SU-DHL-6 (cell line): ENCODE measurements at regions not wholly inside any gene's neighbourhood (a gene's known extent, or its start where the extent isn't known, plus 50 kb on each side); places are given as distances from the start of the nearest gene placed in this dataset.

Source experiments
- H2AFZ ChIP-seq: fragments of 200-600 bp; sonication (generic); 2 replicates; pipeline ENCODE4 v1.6.1; 2014; ENCODE audit warnings: low read depth, mild to moderate bottlenecking, moderate library complexity, mixed read lengths, antibody characterized with exemption, low read length; ENCODE audit not compliant: severe bottlenecking
- H3F3A ChIP-seq: fragments of 200-600 bp; shearing (Covaris generic); 2 replicates; pipeline ENCODE4 v1.6.0; 2016; ENCODE audit warnings: antibody characterized with exemption, mild to moderate bottlenecking; ENCODE audit not compliant: insufficient read depth
- H3K27ac ChIP-seq: fragments of 200-600 bp; sonication (generic); 2 replicates; pipeline ENCODE4 v1.5.1; 2016; ENCODE audit warnings: low read depth, mild to moderate bottlenecking, low read length, moderate library complexity, mixed read lengths
- H3K27me3 ChIP-seq: fragments of 200-600 bp; sonication (generic), shearing (Covaris generic); 2 replicates; pipeline ENCODE4 v1.6.0; 2014; ENCODE audit warnings: mild to moderate bottlenecking, low read length
- H3K36me3 ChIP-seq: fragments of 200-600 bp; sonication (generic); 2 replicates; pipeline ENCODE4 v1.6.1; 2014; ENCODE audit warnings: mild to moderate bottlenecking, low read length, mixed read lengths
- H3K4me2 ChIP-seq: fragments of 300-600, 200-600 bp; shearing (Covaris generic), sonication (generic); 2 replicates; pipeline ENCODE4 v1.6.0; 2014; ENCODE audit warnings: low read length, low read depth, mild to moderate bottlenecking; ENCODE audit not compliant: poor library complexity, severe bottlenecking
- H3K4me3 ChIP-seq: fragments of 200-600 bp; sonication (generic); 2 replicates; pipeline ENCODE4 v1.5.1; 2014; ENCODE audit warnings: antibody characterized with exemption, low read length, mild to moderate bottlenecking, mixed read lengths; ENCODE audit not compliant: insufficient read depth, poor library complexity, severe bottlenecking
- H3K79me2 ChIP-seq: fragments of 200-600 bp; sonication (generic); 2 replicates; pipeline ENCODE4 v1.6.1; 2014; ENCODE audit warnings: mild to moderate bottlenecking, low read length, moderate library complexity; ENCODE audit not compliant: insufficient read depth
- H3K9ac ChIP-seq: fragments of 200-600 bp; sonication (generic); 2 replicates; pipeline ENCODE4 v1.7.0; 2014; ENCODE audit warnings: mild to moderate bottlenecking, low read length
- H3K9me2 ChIP-seq: fragments of 200-600 bp; sonication (generic); replicated peaks from 2 replicates; pipeline ENCODE4 v1.6.1; 2014; ENCODE audit warnings: low read length; ENCODE audit not compliant: insufficient read depth
- H3K9me3 ChIP-seq: fragments of 200-600 bp; sonication (generic); 2 replicates; pipeline ENCODE4 v1.6.1; 2014; ENCODE audit warnings: low read length, mixed read lengths; ENCODE audit not compliant: insufficient read depth
- H4K20me1 ChIP-seq: fragments of 200-600 bp; sonication (generic); 2 replicates; pipeline ENCODE4 v1.6.1; 2014; ENCODE audit warnings: low read depth, mild to moderate bottlenecking, antibody characterized with exemption, low read length, moderate library complexity, mixed read lengths
- EZH2phosphoT487 ChIP-seq: fragments of 200-600 bp; sonication (generic), shearing (Covaris generic); conservative IDR thresholded peaks from 2 replicates; pipeline ENCODE4 v1.6.1; 2018; ENCODE audit warnings: mild to moderate bottlenecking, antibody characterized with exemption, low read length, moderate library complexity, mixed read lengths
- TF ChIP-seq, protein P1 (sequence below): fragments of 200-600 bp; sonication (generic); IDR thresholded peaks from one replicate; pipeline ENCODE4 v1.5.1; 2017; ENCODE audit warnings: antibody characterized with exemption, mild to moderate bottlenecking, low read length, moderate library complexity; ENCODE audit not compliant: insufficient read depth, poor library complexity, severe bottlenecking

DNA sequence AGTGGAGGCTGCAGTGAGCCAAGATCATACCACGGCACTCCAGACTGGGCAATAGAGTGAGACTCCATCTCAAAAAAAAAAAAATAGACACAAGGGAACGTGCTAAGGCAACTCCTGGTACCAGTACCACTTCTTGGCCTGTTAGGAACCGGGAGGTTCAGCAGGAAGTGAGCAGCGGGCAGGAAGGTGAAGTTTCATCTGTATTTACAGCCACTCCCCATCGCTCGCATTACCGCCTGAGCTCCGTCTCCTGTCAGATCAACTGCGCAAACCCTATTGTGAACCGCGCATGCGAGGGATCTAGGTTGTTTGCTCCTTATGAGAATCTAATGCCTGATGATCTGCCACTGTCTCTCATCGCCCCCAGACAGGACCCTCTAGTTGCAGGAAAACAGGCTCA is 69.9 kb upstream of the FOXK1 start:
- Histone ChIP-seq H2AFZ (no peak overlapping the region), H3K79me2 (no peaks in the 10 kb centered on the region), H3K36me3 (no peaks in the 10 kb centered on the region), H3F3A (no peaks in the 10 kb centered on the region), H3K9ac (no peak overlapping the region), H3K27me3 (no peaks in the 10 kb centered on the region), H3K27ac (no peak overlapping the region), H3K4me3 (no peak overlapping the region), H4K20me1 (no peaks in the 10 kb centered on the region), H3K9me2 (no peaks in the 10 kb centered on the region), H3K4me2 (no peak overlapping the region), H3K9me3 (no peaks in the 10 kb centered on the region)
- TF ChIP-seq, protein P1, sequence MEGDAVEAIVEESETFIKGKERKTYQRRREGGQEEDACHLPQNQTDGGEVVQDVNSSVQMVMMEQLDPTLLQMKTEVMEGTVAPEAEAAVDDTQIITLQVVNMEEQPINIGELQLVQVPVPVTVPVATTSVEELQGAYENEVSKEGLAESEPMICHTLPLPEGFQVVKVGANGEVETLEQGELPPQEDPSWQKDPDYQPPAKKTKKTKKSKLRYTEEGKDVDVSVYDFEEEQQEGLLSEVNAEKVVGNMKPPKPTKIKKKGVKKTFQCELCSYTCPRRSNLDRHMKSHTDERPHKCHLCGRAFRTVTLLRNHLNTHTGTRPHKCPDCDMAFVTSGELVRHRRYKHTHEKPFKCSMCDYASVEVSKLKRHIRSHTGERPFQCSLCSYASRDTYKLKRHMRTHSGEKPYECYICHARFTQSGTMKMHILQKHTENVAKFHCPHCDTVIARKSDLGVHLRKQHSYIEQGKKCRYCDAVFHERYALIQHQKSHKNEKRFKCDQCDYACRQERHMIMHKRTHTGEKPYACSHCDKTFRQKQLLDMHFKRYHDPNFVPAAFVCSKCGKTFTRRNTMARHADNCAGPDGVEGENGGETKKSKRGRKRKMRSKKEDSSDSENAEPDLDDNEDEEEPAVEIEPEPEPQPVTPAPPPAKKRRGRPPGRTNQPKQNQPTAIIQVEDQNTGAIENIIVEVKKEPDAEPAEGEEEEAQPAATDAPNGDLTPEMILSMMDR: no peak
- TF ChIP-seq EZH2phosphoT487: no peak

DNA sequence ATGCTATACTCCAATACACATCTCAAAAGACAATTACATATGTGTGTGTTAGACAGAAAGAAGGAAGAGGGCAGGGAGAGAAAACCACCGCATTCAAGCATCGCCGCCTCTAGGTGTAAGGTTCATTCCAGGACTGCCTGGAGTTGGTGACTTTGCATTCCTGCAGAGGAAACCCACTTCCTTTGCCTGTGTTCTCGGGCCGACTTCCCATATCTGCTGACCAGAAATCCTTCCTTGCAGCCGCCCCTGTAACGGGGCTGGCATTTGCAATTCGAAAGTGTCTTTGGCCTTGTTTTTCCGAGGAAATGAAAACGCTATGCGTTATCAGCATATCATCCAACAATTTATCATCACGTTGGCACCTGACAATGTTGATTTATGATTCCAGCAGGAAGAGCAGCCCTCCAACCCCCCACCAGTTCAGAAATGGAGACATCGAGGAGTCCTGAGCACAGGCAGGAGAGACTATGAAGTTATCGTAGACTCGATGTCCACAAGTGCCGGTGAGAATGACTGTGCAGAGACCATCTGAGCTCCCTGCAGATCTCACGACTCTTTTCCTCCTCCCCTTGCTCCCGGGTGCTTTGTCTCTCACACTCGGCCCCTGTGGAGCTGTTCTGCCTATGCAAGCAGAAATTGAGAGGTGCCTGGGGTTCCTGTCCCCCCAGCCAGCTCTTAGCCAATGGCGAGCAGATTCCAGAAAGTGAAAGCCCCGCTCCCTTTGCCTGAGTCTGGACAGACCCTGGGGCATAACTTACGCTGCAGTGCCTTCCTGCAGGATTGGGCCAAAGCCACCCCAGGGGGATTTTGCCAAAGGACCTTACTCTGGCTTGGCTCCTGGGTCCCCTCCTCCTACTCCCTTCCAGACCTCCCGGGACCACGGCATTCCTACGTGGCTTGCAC is 68.9 kb upstream of the FOXK1 start:
- TF ChIP-seq, protein P1: no peak
- TF ChIP-seq EZH2phosphoT487: no peak
- Histone ChIP-seq H3K79me2 (no peaks in the 10 kb centered on the region), H3K4me3 (no peak overlapping the region), H3K27me3 (no peaks in the 10 kb centered on the region), H3K9ac (no peak overlapping the region), H2AFZ (no peak overlapping the region), H3K27ac (no peak overlapping the region), H3K9me3 (no peaks in the 10 kb centered on the region), H3K36me3 (no peaks in the 10 kb centered on the region), H3K9me2 (no peaks in the 10 kb centered on the region), H3K4me2 (no peak overlapping the region), H4K20me1 (no peaks in the 10 kb centered on the region), H3F3A (no peaks in the 10 kb centered on the region)

DNA sequence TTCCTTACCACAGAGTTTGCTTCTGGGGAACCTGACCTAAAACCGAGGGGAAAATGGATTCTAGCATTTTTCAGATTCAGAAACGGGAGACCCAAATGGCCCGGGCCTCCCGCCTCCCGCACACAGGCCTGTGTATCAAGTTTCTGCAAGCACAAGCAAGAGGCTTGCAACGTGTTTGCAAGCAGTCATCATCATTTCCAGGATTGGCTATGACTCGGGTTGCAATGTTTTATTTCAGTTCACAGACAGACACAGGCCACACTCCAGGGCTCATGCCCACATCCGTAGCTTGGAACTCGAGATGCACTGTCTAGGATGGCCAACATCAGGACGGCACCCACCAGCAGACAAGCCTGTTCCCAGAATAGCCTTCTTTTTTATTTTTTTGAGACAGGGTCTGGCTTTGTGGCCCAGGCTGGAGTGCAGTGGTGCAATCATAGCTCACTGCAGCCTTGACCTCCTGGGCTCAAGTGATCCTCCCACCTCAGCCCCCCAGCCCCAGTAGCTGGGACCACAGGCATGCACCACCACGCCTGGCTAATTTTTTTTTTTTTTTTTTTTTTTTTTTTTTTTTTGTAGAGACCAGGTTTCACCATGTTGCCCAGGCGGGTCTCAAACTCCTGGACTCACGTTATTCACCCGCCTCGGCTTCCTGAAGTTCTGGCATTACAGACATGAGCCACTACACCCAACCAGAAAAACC is 68.1 kb upstream of the FOXK1 start:
- Histone ChIP-seq H3F3A (no peaks in the 10 kb centered on the region), H3K36me3 (no peaks in the 10 kb centered on the region), H3K9me2 (no peaks in the 10 kb centered on the region), H3K27ac (no peak overlapping the region), H3K4me2 (no peak overlapping the region), H2AFZ (no peak overlapping the region), H3K27me3 (no peaks in the 10 kb centered on the region), H4K20me1 (no peaks in the 10 kb centered on the region), H3K79me2 (no peaks in the 10 kb centered on the region), H3K9me3 (no peaks in the 10 kb centered on the region), H3K4me3 (no peak overlapping the region), H3K9ac (no peak overlapping the region)
- TF ChIP-seq, protein P1: no peak
- no peak for TF ChIP-seq EZH2phosphoT487
